Activated CD8-positive, alpha-beta memory T cell treated with anti-CD3 and anti-CD28 coated beads, Interleukin-2, amount 50 U/mL, for 48 hours (primary cell): ENCODE measurements at regions not wholly inside any gene's neighbourhood (a gene's known extent, or its start where the extent isn't known, plus 50 kb on each side); places are given as distances from the start of the nearest gene placed in this dataset.

Source experiments
- DNase-seq: peaks from one replicate; pipeline ENCODE4 v3.0.0-alpha.2; 2020

DNA sequence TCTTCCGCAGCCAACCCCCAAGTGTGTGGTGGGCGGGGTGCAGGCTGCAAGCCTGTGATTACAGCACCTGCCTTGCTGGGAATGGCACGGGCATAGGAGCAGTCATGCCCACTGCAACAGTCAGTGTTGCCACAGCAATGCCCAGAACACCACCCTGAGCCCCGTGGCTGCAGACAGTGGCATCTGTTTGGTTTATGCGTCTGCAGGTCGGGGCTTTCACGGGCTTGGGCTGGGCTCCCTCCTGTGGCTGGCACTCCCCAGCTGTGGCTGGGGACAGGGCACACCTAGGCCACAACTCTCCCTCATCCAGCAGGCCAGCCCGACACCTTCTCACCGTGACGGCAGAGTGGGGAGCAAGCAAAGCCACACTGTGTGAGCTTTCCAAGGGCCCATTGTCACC is 115.3 kb upstream of the C1QTNF9B start:
- no peak for DNase-seq

DNA sequence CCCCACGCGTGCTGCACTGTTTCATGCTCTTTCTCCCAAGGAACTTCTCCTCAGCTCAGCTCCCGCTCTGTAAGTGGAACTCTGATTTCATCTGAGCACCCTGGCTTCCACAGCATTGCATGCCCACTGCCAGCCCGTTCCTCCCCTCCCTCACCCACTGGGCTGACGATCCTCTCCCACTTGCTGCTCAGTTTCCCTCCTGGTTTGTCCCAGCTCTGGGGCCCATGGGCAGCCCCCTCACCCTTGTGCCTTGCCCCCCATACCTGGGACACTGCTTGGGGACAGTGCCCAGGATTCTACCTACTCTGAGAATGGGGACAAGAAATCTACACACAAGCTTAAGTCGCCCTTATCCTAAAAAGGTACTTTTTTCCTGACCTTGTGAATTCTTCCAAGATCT is 115.9 kb upstream of the C1QTNF9B start:
- DNase-seq: no peak

DNA sequence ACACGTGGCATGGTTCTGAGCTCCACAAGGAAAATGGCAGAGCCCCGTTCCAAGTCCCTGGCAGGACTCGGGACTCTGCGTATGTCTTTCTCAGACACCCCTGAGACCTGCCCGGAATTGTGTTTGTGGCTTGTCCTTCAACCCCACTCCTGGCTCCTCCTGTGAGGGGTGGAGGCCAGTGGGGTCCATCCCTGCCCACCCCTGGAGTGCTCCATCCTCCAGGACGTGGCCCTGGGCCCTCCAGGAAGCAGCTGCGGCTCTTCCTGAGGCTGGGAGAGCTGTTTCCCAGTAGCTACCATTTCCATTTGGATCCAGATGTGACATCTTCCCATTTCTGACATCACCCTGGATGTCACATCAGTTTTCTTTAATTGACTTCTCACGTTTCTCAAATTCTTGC is 118.7 kb upstream of the C1QTNF9B start:
- DNase-seq: no peak

DNA sequence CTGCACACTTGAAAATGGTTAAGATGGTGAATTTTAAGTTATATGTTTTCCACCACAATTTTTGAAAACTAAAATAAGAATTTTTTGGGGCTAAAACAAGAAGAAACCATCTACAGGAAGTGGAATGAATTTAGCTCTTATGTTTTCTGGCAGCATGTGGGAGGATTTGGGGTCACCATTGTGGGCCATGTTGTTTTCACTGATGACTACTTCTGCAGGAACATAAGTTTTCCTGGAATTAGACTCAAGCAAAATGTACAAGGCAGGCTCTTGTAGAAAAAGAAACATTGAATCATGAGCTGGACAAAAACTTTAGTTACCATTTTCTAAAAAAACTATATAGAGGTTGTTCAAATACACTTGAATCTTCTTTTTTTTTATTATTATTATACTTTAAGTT is 125.3 kb upstream of the C1QTNF9B start:
- DNase-seq: no peak

DNA sequence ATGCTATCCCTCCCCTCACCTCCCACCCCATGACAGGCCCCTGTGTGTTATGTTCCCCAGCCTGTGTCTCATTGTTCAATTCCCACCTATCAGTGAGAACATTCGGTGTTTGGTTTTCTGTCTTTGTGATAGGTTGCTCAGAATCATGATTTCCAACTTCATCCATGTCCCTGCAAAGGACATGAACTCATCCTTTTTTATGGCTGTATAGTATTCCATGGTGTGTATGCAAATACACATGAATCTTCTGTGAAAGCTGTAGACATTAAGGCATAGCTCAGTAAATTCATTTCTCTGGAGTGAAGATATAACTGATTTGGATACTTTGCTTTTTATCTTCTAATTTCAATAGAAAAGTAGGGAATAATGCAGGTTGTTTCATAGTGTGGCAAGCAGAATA is 125.8 kb upstream of the C1QTNF9B start:
- DNase-seq: no peak

DNA sequence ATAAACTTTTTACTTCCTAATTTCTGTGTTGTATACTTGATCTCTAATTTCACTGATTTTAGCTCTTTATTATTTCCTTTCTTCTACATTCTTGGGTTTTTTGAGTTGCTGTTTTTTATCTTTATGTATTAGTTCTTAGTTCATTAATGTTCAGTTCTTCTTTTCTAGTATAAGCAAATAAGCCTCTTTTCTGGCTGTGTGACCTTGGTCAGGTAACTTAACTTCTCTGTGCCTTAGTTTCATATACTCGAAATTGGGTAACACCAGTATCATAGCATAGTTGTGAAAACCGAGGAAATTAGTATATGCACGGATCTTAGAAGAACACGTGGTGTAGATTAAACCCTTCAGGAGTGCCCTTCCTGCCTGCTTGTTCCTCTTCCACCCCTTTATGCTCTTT is 130.2 kb upstream of the C1QTNF9B start:
- no peak for DNase-seq

DNA sequence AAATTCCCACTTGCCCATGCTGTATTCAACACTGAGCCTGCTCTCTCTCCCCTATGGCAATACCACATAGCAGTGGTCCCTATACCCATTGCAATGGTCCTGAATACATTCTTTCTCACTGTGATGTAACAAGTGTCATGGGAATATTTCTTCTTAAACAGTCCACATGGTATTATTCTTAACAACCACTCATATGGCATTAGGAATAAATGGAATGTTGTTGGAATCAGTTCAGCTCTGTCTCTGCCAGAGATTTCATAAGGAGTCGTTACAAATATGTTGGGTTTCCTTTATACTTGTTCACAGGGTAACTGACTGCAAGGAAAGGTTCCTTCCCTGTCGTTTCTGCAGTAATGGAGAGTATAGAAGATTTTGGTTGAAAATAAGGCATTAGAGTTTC is 128.3 kb upstream of the SPATA13 start:
- DNase-seq: no peak

DNA sequence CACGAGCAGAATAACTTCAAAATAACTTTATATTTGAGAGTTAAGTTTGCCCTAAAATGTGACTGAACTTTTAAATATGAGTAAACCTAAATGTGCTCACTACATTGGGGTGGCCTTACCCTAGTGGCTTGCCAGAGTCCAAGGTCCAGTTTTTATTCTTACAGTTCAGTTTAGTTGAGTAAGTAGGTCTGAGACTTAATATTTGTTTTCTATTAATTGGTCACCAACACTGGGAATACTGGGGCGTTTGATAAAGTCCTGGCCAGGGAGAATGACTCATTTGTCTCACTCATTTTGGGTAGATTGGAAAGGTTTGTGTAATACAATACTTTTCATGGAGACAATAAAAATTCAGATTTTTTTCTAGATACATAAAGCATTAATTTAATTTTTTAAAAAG is 127.8 kb upstream of the SPATA13 start:
- no peak for DNase-seq

DNA sequence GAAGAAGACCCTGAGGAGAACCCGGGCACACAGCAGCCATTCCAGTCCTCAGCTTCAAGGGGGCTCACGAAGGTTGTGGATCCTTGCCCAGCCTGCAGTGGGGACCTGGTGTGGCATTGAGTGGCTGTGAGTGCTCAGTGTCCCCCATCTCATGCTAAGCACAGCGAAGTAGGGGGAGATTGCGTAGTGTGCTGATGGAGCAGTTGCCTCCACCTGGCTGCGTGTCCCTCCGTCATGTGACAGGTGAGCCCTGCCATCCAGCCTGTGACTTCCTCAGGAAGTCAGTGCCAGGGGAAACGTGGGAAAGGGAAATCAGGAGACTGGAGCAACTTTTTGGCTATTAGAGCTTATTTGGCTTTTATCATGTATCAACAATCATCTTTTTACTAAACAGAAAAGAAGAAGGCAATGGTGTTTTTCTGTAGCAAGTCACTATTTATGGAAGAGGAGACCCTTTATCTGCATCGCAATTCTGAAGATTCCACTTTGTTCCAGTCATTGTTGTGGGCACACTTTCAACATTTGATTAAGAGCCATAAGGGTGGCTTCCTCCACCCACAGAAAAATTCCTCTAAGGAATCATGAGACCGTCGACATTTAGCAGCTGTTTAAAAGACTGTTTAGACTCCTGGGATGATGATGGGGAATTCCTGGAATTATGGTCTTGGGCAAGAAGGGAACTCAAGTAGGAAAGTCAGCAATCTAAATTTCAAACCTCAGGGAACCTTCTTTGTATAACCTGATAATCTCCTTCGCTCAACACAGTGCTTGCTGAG is 126.8 kb upstream of the SPATA13 start:
- DNase-seq: no peak

DNA sequence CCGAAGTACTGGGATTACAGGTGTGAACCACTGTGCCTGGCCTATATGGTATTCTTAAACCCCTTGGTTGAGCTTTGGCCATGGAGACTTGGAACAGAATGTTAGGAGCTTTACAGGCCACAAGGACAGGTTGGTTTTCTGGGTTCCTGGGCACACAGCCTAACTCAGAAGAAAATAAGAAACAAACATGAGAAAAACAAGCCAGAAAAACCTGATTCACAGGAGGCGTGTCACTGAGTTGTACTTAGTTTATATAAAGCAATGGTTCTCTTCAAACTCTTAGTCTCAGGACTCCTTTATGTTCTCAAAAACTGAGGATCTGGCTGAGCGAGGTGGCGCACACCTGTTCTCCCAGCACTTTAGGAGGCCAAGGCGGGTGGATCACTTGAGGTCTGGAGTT is 125.1 kb upstream of the SPATA13 start:
- DNase-seq: no peak

DNA sequence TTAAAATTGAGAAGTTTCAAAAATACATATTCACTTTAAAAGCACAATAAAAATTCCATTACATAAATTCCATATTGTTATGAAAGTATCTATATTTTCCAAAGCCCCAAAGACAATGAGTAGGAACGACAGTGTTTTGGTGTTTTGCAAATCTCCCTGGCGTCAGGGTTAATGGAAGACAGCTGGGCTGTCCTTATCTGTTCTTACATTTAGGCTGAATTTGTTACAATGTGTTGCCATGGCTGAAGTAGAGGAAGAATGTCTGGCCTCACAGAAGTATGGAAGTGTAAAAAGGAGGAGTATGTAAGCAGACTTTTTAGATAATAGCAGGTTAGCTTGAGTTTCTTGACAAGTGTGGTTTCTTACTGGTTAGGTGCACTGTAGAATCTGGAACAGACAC is 124.4 kb upstream of the SPATA13 start:
- DNase-seq: no peak

DNA sequence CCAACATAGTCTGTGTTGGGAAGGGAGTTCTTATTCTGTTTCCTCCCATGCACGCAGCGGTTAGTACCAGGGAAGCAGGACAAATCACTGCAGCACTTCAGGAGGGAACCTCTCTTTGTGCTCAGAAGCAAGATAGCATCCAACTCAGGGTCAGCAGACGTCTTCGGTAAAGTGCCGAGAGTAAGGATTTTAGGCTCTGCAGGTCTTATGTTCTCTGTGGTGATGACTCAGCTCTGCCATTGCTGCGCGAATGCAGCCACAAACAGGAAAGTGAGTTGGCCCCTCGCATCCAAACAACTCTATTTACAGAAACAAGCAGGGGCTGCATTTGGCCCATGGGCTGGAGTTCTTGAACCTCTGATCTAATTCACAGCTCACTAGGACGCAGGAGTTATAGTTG is 122.1 kb upstream of the SPATA13 start:
- no peak for DNase-seq

DNA sequence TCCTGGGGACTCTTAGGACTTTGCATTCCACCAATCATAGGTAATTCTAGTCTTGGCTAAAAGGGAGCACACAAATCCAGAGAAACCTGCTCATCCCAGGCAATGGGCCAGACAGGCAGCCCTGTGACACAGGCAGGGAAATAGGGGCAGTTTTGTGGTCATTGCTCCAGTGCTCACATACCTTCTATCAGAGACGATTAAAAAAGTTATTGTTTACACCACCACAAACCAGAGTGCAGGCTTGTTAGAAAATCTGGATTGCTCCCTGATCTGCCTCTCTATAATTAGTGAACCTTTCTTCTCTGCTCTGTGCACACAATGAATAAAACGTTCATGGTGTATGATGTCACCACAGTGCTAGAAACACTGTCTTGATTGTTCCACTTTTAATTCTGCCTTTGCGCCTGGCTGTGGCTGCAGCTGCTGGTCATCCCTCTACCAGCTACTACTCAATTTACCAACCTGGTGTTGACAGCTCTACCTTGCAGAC is 121.6 kb upstream of the SPATA13 start:
- DNase-seq: no peak

DNA sequence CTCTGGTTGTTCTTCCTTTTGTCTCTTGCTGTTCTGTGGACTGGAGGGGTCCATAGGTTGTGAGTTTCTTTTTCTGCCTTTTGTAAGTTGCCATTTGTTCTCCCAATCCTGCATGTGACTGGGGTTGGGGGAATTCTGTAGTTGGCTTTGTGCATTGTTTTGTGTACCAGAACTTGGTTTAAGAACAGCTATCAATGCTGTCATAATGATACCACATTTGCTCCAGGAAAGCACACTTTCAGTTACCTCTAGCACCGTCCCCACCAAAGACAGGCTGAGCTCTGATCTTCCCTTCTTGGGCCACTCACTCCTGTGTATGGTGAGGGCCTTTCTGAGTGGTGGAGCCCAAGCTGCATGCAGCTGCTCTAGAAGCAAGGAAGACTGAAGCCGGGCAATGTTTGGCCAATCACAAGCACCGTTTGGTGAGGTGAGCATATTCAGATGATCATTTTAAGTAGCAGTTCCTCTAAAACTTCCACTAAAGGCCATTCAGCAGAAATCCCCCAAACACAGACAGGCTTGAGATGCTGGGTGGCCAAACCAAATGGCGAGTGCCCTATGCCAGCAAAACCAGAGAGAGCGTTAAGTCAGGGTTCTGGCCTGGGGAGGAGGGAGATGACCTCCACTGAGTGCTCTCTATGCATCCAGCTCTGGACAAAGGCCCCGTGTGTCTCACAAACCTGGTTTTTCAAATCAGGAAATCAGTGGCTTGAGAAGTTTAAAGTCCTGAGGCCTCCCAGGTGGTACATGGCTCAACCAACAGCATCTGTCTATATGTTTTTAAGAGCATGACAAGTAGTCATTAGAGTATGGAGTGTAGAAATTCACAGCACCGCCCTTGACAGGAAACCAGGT is 120.7 kb upstream of the SPATA13 start:
- no peak for DNase-seq

DNA sequence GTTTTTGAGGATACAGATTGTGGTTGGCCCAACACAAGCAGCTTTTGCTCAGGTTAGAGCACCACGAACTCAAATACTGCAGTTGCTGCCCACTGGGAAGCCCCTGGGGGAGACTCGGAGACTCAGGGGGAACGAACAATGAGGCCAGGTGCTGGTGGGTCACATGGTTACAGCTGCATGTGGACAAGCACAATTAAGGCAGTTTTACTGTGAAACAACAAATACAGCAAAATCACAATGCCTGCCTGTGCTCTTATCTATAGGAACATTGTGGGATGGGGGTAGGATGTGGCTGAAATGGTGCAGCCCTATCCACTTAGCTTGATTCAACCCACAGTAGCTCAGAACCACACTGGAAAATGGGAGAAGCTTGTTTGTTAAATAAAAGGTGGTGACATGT is 119.7 kb upstream of the SPATA13 start:
- DNase-seq: no peak

DNA sequence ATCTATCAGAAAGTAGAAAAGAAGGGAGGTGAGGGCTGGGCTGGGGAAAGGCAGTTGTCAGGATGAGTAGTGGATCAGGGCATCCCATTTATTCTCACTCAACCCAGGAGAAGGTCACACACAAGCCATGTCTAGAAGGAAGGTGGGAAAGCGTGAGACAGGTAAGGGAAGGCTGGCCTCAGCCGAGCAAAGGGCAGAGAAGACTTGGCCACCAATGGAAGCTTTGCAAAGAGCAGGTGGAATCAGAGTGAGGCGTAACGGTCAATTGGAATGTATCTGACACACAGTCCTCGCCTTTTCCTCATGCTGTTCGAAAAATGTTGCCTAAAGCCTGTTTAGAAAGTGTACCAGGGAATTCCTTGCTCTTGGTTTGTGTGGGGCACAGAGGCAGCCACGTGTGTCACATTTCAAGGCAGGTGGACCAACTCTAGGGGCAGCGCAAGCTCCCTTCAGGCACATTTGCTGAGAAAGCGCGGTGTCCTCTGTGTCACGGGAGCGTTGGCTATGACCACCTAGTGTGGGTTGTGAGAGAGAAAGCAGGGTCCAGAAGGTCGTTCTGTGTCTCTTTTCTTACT is 118.8 kb upstream of the SPATA13 start:
- DNase-seq: no peak

DNA sequence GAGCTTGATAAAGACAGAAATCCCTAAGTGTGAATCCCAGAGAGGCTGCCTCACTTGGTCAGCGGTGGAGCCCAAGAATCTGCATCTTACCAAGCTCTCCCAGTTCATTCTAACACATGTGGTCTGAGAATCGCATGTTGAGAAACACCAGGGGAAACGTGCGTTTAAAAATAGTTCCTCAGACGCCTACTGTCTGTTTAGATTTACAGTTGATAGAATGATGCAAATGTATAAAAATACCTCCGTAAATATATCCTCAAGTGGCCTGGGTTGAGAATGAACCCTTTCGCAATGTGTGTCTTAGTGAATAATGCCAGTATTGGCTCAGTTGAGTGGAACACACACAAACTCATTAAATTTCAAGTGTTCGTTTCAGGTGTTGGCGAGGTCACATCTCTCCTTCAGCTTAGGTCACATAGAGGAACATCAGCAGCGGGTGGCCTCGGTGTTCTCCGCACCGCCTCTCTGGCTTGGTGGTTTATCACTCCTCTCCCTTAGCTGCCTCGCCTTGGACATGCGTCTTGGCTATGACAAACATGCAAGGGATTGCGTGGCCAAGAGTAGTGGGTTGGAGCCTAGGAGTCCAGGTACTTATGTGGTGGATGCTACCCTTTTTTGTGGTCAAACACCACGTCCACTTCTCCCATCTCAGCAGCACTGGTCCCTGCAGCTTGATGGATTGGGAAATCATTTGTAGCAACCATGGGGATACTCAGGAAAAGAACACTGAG is 117.6 kb upstream of the SPATA13 start:
- DNase-seq: no peak

DNA sequence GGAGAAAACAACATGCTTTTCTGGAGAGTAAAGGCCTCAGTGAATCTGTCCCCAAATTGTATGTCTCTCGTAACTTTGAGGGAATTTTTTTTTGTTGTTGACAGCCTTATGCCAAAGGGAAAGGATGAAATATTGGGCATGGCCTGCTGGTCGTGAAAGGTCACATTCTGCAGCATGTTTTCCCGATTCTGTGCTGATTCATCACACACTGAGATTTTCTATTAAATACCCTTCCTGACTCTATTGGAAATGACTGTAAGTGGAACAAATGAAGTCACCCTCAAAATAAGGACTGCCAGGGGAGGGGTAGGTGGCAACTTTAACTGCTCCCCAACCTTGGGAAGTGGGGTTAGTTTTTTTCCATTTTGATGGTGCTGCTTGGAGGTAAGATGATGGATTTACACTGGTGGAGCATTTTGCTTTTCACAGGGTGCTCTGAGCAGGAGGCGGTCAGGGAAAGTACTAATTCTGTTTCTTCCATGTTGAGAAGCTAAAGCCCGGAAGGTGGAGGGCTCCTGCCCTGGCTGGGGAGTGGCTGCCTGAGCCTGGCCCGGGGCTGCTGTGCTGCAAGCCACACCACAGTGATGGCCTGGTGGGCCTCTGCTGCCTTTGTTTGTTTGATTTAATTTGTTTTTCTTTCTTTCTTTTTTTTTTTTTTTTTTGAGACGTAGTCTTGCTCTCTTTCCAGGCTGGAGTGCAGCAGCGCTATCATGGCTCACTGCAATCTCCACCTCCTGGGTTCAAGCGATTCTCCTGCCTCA is 116.8 kb upstream of the SPATA13 start:
- DNase-seq: no peak

DNA sequence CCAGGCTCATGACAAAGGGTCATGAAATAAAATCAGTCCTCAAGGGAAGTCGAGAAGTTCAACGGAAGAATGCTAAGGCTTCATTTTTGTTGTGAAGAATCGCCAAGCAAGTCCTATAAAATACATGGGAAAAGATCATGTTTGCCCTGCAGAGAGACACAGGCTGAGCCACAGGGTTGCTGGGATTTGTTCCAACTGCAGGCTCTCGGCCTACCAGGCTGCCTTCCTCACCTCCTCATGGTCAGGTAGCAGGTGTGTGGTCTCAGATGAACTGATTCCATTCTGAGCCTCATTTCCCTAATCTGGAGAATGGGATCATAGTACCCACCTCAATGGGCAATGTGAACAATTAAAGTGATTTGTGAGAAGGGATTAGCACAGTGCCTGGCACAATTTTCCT is 114.9 kb upstream of the SPATA13 start:
- no peak for DNase-seq

DNA sequence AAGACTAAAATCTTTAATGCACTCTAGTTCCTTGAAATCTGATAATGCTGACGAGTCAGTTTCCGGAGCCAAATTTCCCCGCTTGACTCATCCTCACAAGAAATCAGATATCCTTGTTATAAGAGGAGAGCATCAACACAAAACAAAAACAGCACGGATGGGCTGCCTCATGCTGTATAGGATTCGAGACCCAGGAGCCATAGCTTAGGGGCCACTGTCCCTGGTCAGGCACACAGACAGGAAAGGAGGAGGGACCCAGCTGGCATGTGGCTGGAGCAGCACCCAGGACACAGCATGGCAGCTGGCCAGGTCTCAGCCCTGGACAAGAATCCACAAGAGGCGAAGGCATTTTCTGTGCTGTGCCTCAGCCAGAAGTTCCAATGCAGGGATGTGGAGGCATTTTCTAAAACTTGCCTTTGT is 110.2 kb upstream of the SPATA13 start:
- DNase-seq: no peak

DNA sequence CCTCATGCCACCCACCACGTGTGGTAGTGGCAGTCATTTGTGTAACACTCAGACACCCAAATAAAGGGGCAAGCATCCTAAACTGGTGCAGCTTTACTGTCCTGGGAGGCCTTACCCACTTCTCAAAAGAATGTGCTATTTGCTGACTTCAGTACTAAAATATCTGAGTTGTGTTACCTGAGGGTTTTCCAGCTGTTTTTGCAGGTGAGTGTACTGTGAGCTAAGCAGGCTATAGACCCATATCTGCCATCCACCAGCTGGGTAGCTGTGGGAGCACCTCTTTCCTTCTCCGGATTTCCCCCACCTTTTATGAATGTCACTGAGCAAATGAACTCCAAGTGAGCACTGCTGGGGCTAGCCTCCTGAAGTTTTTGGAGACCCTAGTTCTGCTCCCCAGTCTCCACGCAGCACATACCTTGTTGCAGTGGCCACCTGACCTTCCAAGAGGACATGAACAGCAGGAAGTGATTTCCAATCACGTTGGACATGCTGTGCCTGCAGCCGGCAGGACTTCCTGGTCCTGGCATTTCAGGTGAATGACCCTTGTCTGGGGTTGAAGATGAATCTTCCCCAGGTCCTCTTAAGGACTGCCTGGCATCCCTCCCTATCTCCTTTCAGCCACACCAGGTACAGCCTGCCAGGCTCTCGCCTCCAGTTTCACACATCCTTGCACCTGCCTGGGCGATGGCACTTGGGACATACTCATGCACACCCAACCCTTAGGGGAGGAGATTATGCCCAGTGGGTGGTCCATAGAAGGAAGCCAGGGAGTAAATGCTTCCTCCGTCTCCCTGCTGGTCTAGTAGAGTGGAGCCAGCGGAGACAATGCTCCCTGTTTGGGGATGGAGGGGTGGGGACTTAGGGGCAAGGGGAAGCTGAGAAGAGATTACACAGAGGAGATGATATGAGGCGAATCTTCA is 109.5 kb upstream of the SPATA13 start:
- DNase-seq: no peak
